ENCODE measurements at regions not wholly inside any gene's neighbourhood (a gene's known extent, or its start where the extent isn't known, plus 50 kb on each side); places are given as distances from the start of the nearest gene placed in this dataset.
A peak's percentile ranks its signal among the peaks of the same experiment; 100 is the strongest.
"Not testable (repeated sequence)": the region's sequence is repeated elsewhere in the genome, so short reads cannot be mapped to it uniquely, and the experiment has no call there.

DNA sequence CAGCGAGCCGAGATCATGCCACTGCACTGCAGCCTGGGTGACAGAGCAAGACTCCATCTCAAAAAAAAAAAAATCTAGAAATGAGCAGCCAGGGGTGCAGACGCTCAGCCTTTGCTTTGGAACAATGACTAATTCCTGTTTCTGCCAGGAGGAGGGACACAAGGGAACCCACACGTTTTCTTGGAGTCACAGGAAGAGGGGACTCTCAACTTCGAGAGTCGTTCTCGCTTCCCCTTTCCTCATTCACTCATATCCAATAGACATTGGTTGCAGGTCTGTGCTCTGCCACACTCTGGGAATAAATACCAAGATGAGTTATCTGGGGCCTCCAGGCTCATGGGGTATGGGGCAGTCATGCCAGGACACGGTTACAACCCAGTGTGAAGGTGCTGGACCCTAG lies 91.5 kb upstream of the RREB1 start:
- H3K4me3 ChIP-seq (ENCODE audit: low read length): no peak overlapping the region
- no peaks in the 10 kb centered on the region for H3K4me1 Mint-ChIP-seq
- H3K9me3 Mint-ChIP-seq: no peaks in the 10 kb centered on the region
- no peak for DNase-seq
- no peak overlapping the region for H3K27ac ChIP-seq (ENCODE audit: low read depth, low read length)
- CTCF ChIA-PET: no interaction called here
- H3K4me3 Mint-ChIP-seq: no peak overlapping the region
- H3K36me3 ChIP-seq (ENCODE audit: insufficient read depth, low read length): no peaks in the 10 kb centered on the region
- H3K27me3 Mint-ChIP-seq: peaks cover 9 to 11% of the 10 kb centered on the region in 2 donors
- H3K4me1 ChIP-seq (ENCODE audit: insufficient read depth, low read length): no peaks in the 10 kb centered on the region
- H3K36me3 Mint-ChIP-seq: no peaks in the 10 kb centered on the region
- H3K9me3 ChIP-seq (ENCODE audit: low read length): no peaks in the 10 kb centered on the region
- no peak overlapping the region for H3K27ac Mint-ChIP-seq
- no peaks in the 10 kb centered on the region for H3K27me3 ChIP-seq (ENCODE audit: insufficient read depth, low read length, poor library complexity, severe bottlenecking)
- POLR2A ChIA-PET: no interaction called here

- Mint-ChIP-seq H3K4me1 (no peaks in the 10 kb centered on the region), H3K9me3 (peaks cover 0 to 3% (median 0%) of the 10 kb centered on the region in 5 donors)
- POLR2A ChIA-PET: no interaction called here
Measured at GRCh38 chr6:7021301-7021700, 86.5 kb upstream of the RREB1 start.

DNA sequence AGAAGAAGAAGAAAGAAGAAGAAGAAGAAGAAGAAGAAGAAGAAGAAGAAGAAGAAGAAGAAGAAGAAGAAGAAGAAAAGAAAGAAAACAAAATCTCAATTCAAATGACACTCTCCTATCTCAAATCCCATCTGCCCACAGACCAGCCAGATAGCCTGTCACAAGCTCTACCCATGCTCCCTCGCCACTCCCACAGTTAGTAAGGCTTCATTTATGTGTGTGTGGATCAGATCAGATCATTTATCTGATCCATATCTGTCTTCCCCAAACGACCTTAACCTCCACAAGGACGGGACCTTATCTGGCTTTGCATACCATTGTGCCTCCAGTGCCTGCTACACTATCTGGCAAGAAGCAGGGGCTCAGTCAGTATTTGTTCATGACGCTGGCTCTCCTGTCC lies 81.9 kb upstream of the RREB1 start:
- no peaks in the 10 kb centered on the region for H3K36me3 Mint-ChIP-seq
- no peaks in the 10 kb centered on the region for H3K4me1 ChIP-seq (ENCODE audit: insufficient read depth, low read length)
- no peak overlapping the region for H3K4me3 Mint-ChIP-seq
- POLR2A ChIA-PET: no interaction called here
- H3K4me3 ChIP-seq (ENCODE audit: low read length): no peak overlapping the region
- peaks cover 18 to 33% of the 10 kb centered on the region in 2 donors for H3K27me3 Mint-ChIP-seq
- DNase-seq: no peak
- H3K27ac ChIP-seq (ENCODE audit: low read depth, low read length): no peak overlapping the region
- H3K4me1 Mint-ChIP-seq: no peaks in the 10 kb centered on the region
- H3K27ac Mint-ChIP-seq: peak overlapping the region in 1 of 8 donors; percentile 76
- CTCF ChIA-PET: no interaction called here
- H3K9me3 ChIP-seq (ENCODE audit: low read length): no peaks in the 10 kb centered on the region
- peaks cover 0 to 6% (median 0%) of the 10 kb centered on the region in 5 donors for H3K9me3 Mint-ChIP-seq
- no peaks in the 10 kb centered on the region for H3K36me3 ChIP-seq (ENCODE audit: insufficient read depth, low read length)
- H3K27me3 ChIP-seq (ENCODE audit: insufficient read depth, low read length, poor library complexity, severe bottlenecking): no peaks in the 10 kb centered on the region

More at GRCh38 chr6:7021301-7021700, 86.5 kb upstream of the RREB1 start:
- no peak for DNase-seq
- no peaks in the 10 kb centered on the region for H3K4me1 ChIP-seq (ENCODE audit: insufficient read depth, low read length)
- H3K36me3 ChIP-seq (ENCODE audit: insufficient read depth, low read length): no peaks in the 10 kb centered on the region
- H3K27ac Mint-ChIP-seq: no peak overlapping the region
- peaks cover 20 to 28% of the 10 kb centered on the region in 2 donors for H3K27me3 Mint-ChIP-seq
- H3K4me3 ChIP-seq (ENCODE audit: low read length): no peak overlapping the region
- H3K9me3 ChIP-seq (ENCODE audit: low read length): no peaks in the 10 kb centered on the region
- no peak overlapping the region for H3K4me3 Mint-ChIP-seq
- no peak overlapping the region for H3K27ac ChIP-seq (ENCODE audit: low read depth, low read length)
- no peaks in the 10 kb centered on the region for H3K36me3 Mint-ChIP-seq
- H3K27me3 ChIP-seq (ENCODE audit: insufficient read depth, low read length, poor library complexity, severe bottlenecking): no peaks in the 10 kb centered on the region
- CTCF ChIA-PET: no interaction called here

- H3K27me3 ChIP-seq (ENCODE audit: insufficient read depth, low read length, poor library complexity, severe bottlenecking); H3K4me1 Mint-ChIP-seq; H3K9me3 ChIP-seq (ENCODE audit: low read length); H3K36me3 ChIP-seq (ENCODE audit: insufficient read depth, low read length); H3K27ac ChIP-seq (ENCODE audit: low read depth, low read length); H3K4me3 Mint-ChIP-seq; DNase-seq; H3K4me1 ChIP-seq (ENCODE audit: insufficient read depth, low read length); POLR2A ChIA-PET; H3K4me3 ChIP-seq (ENCODE audit: low read length); H3K9me3 Mint-ChIP-seq; H3K36me3 Mint-ChIP-seq; CTCF ChIA-PET; H3K27ac Mint-ChIP-seq: not testable (repeated sequence)
- peaks cover 13 to 26% of the 10 kb centered on the region in 2 donors for H3K27me3 Mint-ChIP-seq
Measured at GRCh38 chr6:7028963-7029362, 78.8 kb upstream of the RREB1 start.

- H3K4me3 ChIP-seq (ENCODE audit: low read length); H3K9me3 Mint-ChIP-seq; H3K4me3 Mint-ChIP-seq; CTCF ChIA-PET; H3K27ac ChIP-seq (ENCODE audit: low read depth, low read length); POLR2A ChIA-PET; H3K36me3 ChIP-seq (ENCODE audit: insufficient read depth, low read length); H3K27me3 ChIP-seq (ENCODE audit: insufficient read depth, low read length, poor library complexity, severe bottlenecking); H3K4me1 ChIP-seq (ENCODE audit: insufficient read depth, low read length); H3K9me3 ChIP-seq (ENCODE audit: low read length); DNase-seq; H3K36me3 Mint-ChIP-seq; H3K4me1 Mint-ChIP-seq; H3K27ac Mint-ChIP-seq: not testable (repeated sequence)
- peaks cover 2 to 12% of the 10 kb centered on the region in 2 donors for H3K27me3 Mint-ChIP-seq
Measured at GRCh38 chr6:7030968-7031367, 76.8 kb upstream of the RREB1 start.

DNA sequence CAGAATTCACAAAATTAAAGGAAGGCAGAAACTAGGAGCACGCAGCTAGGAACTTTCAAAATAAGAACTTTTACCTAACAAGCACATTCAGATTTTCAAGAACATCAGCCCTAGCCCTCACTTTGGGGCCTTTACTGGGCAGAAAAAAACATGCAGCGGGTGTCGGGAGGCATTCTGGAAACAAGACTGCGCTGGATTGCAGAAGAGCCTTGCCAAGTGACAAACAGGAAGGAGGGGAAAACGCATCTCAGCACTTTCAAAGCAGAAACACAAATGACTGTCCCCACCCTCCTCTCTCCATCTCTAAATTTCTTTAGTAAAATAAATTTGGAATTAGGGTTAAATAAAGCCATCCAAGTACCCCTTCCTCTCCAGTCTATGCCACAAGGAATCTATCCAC lies 74.6 kb upstream of the RREB1 start:
- Mint-ChIP-seq H3K4me1 (no peaks in the 10 kb centered on the region), H3K27me3 (peaks cover 2 to 9% of the 10 kb centered on the region in 2 donors)
- POLR2A ChIA-PET: no interaction called here

GRCh38 chr6:7034055-7034454 lies 73.7 kb upstream of the RREB1 start:
- no peak overlapping the region for H3K27ac ChIP-seq (ENCODE audit: low read depth, low read length)
- H3K4me1 Mint-ChIP-seq: no peaks in the 10 kb centered on the region
- no peak overlapping the region for H3K27ac Mint-ChIP-seq
- ChIA-PET POLR2A (no interaction called here), CTCF (no interaction called here)
- H3K27me3 ChIP-seq (ENCODE audit: insufficient read depth, low read length, poor library complexity, severe bottlenecking): no peaks in the 10 kb centered on the region
- H3K9me3 Mint-ChIP-seq: peaks cover 0 to 3% (median 0%) of the 10 kb centered on the region in 5 donors
- H3K36me3 ChIP-seq (ENCODE audit: insufficient read depth, low read length): no peaks in the 10 kb centered on the region
- no peaks in the 10 kb centered on the region for H3K4me1 ChIP-seq (ENCODE audit: insufficient read depth, low read length)
- no peaks in the 10 kb centered on the region for H3K9me3 ChIP-seq (ENCODE audit: low read length)
- peaks cover 2 to 9% of the 10 kb centered on the region in 2 donors for H3K27me3 Mint-ChIP-seq
- H3K4me3 ChIP-seq (ENCODE audit: low read length): no peak overlapping the region
- H3K4me3 Mint-ChIP-seq: no peak overlapping the region
- peaks cover 0 to 2% (median 0%) of the 10 kb centered on the region in 3 donors for H3K36me3 Mint-ChIP-seq
- no peak for DNase-seq

More for the DNA sequence above, 74.6 kb upstream of the RREB1 start:
- Mint-ChIP-seq H3K27ac (no peak overlapping the region), H3K4me3 (no peak overlapping the region), H3K9me3 (peaks cover 0 to 3% (median 0%) of the 10 kb centered on the region in 5 donors), H3K36me3 (peaks cover 0 to 2% (median 0%) of the 10 kb centered on the region in 3 donors)
- no peaks in the 10 kb centered on the region for H3K4me1 ChIP-seq (ENCODE audit: insufficient read depth, low read length)
- no peaks in the 10 kb centered on the region for H3K36me3 ChIP-seq (ENCODE audit: insufficient read depth, low read length)
- H3K9me3 ChIP-seq (ENCODE audit: low read length): no peaks in the 10 kb centered on the region
- no peak for DNase-seq
- no peak overlapping the region for H3K27ac ChIP-seq (ENCODE audit: low read depth, low read length)
- CTCF ChIA-PET: no interaction called here
- H3K4me3 ChIP-seq (ENCODE audit: low read length): no peak overlapping the region
- no peaks in the 10 kb centered on the region for H3K27me3 ChIP-seq (ENCODE audit: insufficient read depth, low read length, poor library complexity, severe bottlenecking)

- Mint-ChIP-seq H3K4me1 (no peaks in the 10 kb centered on the region), H3K36me3 (peaks cover 0 to 2% (median 0%) of the 10 kb centered on the region in 3 donors), H3K4me3 (no peak overlapping the region), H3K27ac (no peak overlapping the region), H3K9me3 (no peaks in the 10 kb centered on the region), H3K27me3 (peaks cover 2 to 9% of the 10 kb centered on the region in 2 donors)
- no peak overlapping the region for H3K4me3 ChIP-seq (ENCODE audit: low read length)
- H3K27ac ChIP-seq (ENCODE audit: low read depth, low read length): no peak overlapping the region
- no peaks in the 10 kb centered on the region for H3K4me1 ChIP-seq (ENCODE audit: insufficient read depth, low read length)
- CTCF ChIA-PET: no interaction called here
- H3K36me3 ChIP-seq (ENCODE audit: insufficient read depth, low read length): no peaks in the 10 kb centered on the region
- no peak for DNase-seq
- H3K9me3 ChIP-seq (ENCODE audit: low read length): no peaks in the 10 kb centered on the region
- POLR2A ChIA-PET: no interaction called here
- no peaks in the 10 kb centered on the region for H3K27me3 ChIP-seq (ENCODE audit: insufficient read depth, low read length, poor library complexity, severe bottlenecking)
Measured at GRCh38 chr6:7035837-7036249, 71.9 kb upstream of the RREB1 start.

DNA sequence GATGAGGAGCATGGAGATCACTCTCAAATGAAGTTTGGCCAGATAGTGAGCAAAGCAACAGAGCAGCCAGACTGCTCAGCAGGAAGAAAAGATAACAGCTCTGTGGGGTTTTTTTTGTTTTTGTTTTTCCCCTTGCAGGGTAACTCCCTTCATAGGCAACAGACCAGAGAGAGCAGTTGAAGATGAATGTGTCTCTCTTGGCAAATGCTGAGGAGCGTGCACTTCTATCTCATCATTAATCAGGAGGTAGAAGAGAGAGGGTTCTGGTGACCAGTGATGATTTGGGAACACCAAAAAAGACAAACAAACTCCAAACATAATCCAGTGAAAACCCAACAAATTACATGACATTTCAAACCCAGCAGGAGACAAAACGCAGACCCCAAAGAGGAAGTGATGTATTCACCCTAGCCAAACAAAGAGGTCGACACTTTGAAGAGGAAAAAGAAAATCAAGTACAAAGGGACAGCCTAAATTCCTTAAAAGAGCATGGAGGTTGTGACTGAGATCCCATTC lies 66.2 kb upstream of the RREB1 start:
- ChIA-PET POLR2A (no interaction called here), CTCF (interaction anchor here (1.3 kb wide), 1 partner anchor 9 kb away, joined by 3 read pairs; no protein-coding TSS in a partner anchor)
- peaks cover 7% of the 10 kb centered on the region for H3K4me1 ChIP-seq (ENCODE audit: insufficient read depth, low read length)
- Mint-ChIP-seq H3K36me3 (no peaks in the 10 kb centered on the region), H3K4me3 (peak overlapping the region in 1 of 7 donors; percentile 24), H3K4me1 (peaks cover 2 to 13% (median 5%) of the 10 kb centered on the region in 3 donors), H3K27ac (no peak overlapping the region), H3K9me3 (no peaks in the 10 kb centered on the region), H3K27me3 (peaks cover under 1% of the 10 kb centered on the region in 2 donors)
- peak overlapping the region; percentile 34 for H3K27ac ChIP-seq (ENCODE audit: low read depth, low read length)
- no peaks in the 10 kb centered on the region for H3K9me3 ChIP-seq (ENCODE audit: low read length)
- H3K36me3 ChIP-seq (ENCODE audit: insufficient read depth, low read length): no peaks in the 10 kb centered on the region
- no peaks in the 10 kb centered on the region for H3K27me3 ChIP-seq (ENCODE audit: insufficient read depth, low read length, poor library complexity, severe bottlenecking)
- H3K4me3 ChIP-seq (ENCODE audit: low read length): no peak overlapping the region
- no peak for DNase-seq

Data from CD8-positive, alpha-beta memory T cell (primary cell).